HEK293 (cell line): ENCODE measurements at regions not wholly inside any gene's neighbourhood (a gene's known extent, or its start where the extent isn't known, plus 50 kb on each side); places are given as distances from the start of the nearest gene placed in this dataset.

Source experiments
- CTCF ChIA-PET: fragments of 350-600 bp; formaldehyde crosslinking; extraction: SDS; loops from one replicate; lab custom pipeline; 2021; ENCODE audit warnings: antibody characterized with exemption; lab: Yijun Ruan, JAX
- POLR2A ChIA-PET: fragments of 300-600 bp; formaldehyde crosslinking; extraction: SDS; loops from one replicate; lab custom pipeline; 2020; ENCODE audit warnings: antibody characterized with exemption, inconsistent platforms; lab: Yijun Ruan, JAX
- H3K27ac ChIP-seq: fragments of 200-500 bp; sonication (Bioruptor generic); 2 replicates; pipeline ENCODE4 v1.5.1; 2014; ENCODE audit warnings: low read depth, low read length, control low read depth, inconsistent platforms; ENCODE audit errors: extremely low read depth
- H3K36me3 ChIP-seq, 2 experiments: fragments of 200-500 bp in 1 of 2; sonication (Bioruptor generic) in 1 of 2; 1 replicate in 1 of 2; 2 replicates in 1 of 2; pipeline ENCODE4 v1.5.1; 2014 to 2017; ENCODE audit warnings: inconsistent platforms in 2 of 2, low read length in 2 of 2; ENCODE audit not compliant: control insufficient read depth in 2 of 2, insufficient read depth in 1 of 2
- H3K4me1 ChIP-seq: fragments of 200-500 bp; sonication (Bioruptor generic); 2 replicates; pipeline ENCODE4 v1.5.1; 2014; ENCODE audit warnings: mild to moderate bottlenecking, low read length, inconsistent platforms; ENCODE audit not compliant: control insufficient read depth, insufficient read depth
- H3K4me3 ChIP-seq: 2 replicates; pipeline ENCODE4 v1.5.1; 2011; ENCODE audit warnings: low read depth, mild to moderate bottlenecking, control low read depth, low read length, moderate library complexity
- H3K9me3 ChIP-seq: fragments of 200-500 bp; sonication (Bioruptor generic); 2 replicates; pipeline ENCODE4 v1.5.1; 2014; ENCODE audit warnings: low read depth, low read length, inconsistent platforms; ENCODE audit not compliant: control insufficient read depth, insufficient read depth
- GLI2 ChIP-seq: fragments of 450-650 bp; formaldehyde crosslinking; IDR thresholded peaks from 2 replicates; pipeline ENCODE4; 2017; ENCODE audit warnings: missing biosample characterization, missing genetic modification characterization, low read depth, borderline replicate concordance
- INSM2 ChIP-seq: fragments of 450-650 bp; formaldehyde crosslinking; IDR thresholded peaks from 2 replicates; pipeline ENCODE4 v1.5.1; 2016; ENCODE audit warnings: missing biosample characterization, missing genetic modification characterization
- KLF1 ChIP-seq: fragments of 450-650 bp; formaldehyde crosslinking; IDR thresholded peaks from 2 replicates; pipeline ENCODE4 v1.5.1; 2016; ENCODE audit warnings: missing biosample characterization, missing genetic modification characterization
- KLF10 ChIP-seq: fragments of 450-650 bp; IDR thresholded peaks from 2 replicates; pipeline ENCODE4 v1.5.1; 2018; ENCODE audit warnings: missing biosample characterization, mild to moderate bottlenecking, missing genetic modification characterization
- KLF7 ChIP-seq: fragments of 450-650 bp; formaldehyde crosslinking; IDR thresholded peaks from 2 replicates; pipeline ENCODE4 v1.5.1; 2016; ENCODE audit warnings: missing biosample characterization, missing genetic modification characterization, borderline replicate concordance
- OSR2 ChIP-seq: fragments of 450-650 bp; formaldehyde crosslinking; IDR thresholded peaks from 2 replicates; pipeline ENCODE4 v1.5.1; 2016; ENCODE audit warnings: missing biosample characterization, missing genetic modification characterization
- REPIN1 ChIP-seq: fragments of 450-650 bp; formaldehyde crosslinking; IDR thresholded peaks from 2 replicates; pipeline ENCODE4 v1.5.1; 2017; ENCODE audit warnings: missing biosample characterization, missing genetic modification characterization, low read depth
- SCRT2 ChIP-seq: fragments of 450-650 bp; formaldehyde crosslinking; IDR thresholded peaks from 2 replicates; pipeline ENCODE4 v1.5.1; 2016; ENCODE audit warnings: missing biosample characterization, missing genetic modification characterization
- ZBTB17 ChIP-seq: fragments of 450-650 bp; formaldehyde crosslinking; IDR thresholded peaks from 2 replicates; pipeline ENCODE4 v1.5.1; 2016; ENCODE audit warnings: missing biosample characterization, missing genetic modification characterization
- ZBTB26 ChIP-seq: fragments of 450-650 bp; formaldehyde crosslinking; optimal IDR thresholded peaks from 2 replicates; pipeline ENCODE3; 2016; ENCODE audit warnings: missing biosample characterization, mild to moderate bottlenecking, missing genetic modification characterization
- ZNF133 ChIP-seq: fragments of 450-650 bp; formaldehyde crosslinking; IDR thresholded peaks from 2 replicates; pipeline ENCODE4 v1.5.1; 2016; ENCODE audit warnings: missing biosample characterization, missing genetic modification characterization
- ZNF169 ChIP-seq: fragments of 450-650 bp; formaldehyde crosslinking; IDR thresholded peaks from 2 replicates; pipeline ENCODE4 v1.5.1; 2016; ENCODE audit warnings: missing biosample characterization, missing genetic modification characterization
- ZNF274 ChIP-seq, 2 experiments: fragments of 200-500 bp in 1 of 2; fragments of 450-650 bp in 1 of 2; sonication (Bioruptor generic) in 1 of 2; formaldehyde crosslinking in 1 of 2; IDR thresholded peaks; 2 replicates each; pipeline versions ENCODE4 v1.5.1 to v1.6.1; 2014 to 2016; ENCODE audit warnings: borderline replicate concordance in 1 of 2, inconsistent platforms in 1 of 2, low read length in 1 of 2, missing biosample characterization in 1 of 2, missing genetic modification characterization in 1 of 2
- ZNF350 ChIP-seq: fragments of 450-650 bp; formaldehyde crosslinking; IDR thresholded peaks from 2 replicates; pipeline ENCODE4 v1.5.0; 2017; ENCODE audit warnings: missing biosample characterization, mild to moderate bottlenecking, missing genetic modification characterization
- ZNF354C ChIP-seq: fragments of 450-650 bp; formaldehyde crosslinking; IDR thresholded peaks from 2 replicates; pipeline ENCODE4 v1.5.1; 2016; ENCODE audit warnings: missing biosample characterization, missing genetic modification characterization, low read depth, borderline replicate concordance
- ZNF394 ChIP-seq: fragments of 450-650 bp; formaldehyde crosslinking; IDR thresholded peaks from 2 replicates; pipeline ENCODE4 v1.5.1; 2016; ENCODE audit warnings: missing biosample characterization, missing genetic modification characterization, mild to moderate bottlenecking, moderate library complexity, borderline replicate concordance
- ZNF404 ChIP-seq: fragments of 450-650 bp; formaldehyde crosslinking; IDR thresholded peaks from 2 replicates; pipeline ENCODE4 v1.5.1; 2017; ENCODE audit warnings: missing biosample characterization, missing genetic modification characterization
- ZNF423 ChIP-seq: fragments of 450-650 bp; formaldehyde crosslinking; IDR thresholded peaks from 2 replicates; pipeline ENCODE4 v1.5.1; 2016; ENCODE audit warnings: missing biosample characterization, missing genetic modification characterization
- ZNF530 ChIP-seq: fragments of 450-650 bp; formaldehyde crosslinking; IDR thresholded peaks from 2 replicates; pipeline ENCODE4 v1.5.1; 2016; ENCODE audit warnings: low read depth, missing biosample characterization, missing genetic modification characterization
- ZNF596 ChIP-seq: fragments of 450-650 bp; IDR thresholded peaks from 2 replicates; pipeline ENCODE4 v1.5.0; 2018; ENCODE audit warnings: missing biosample characterization, mild to moderate bottlenecking, missing genetic modification characterization, moderate library complexity
- ZNF623 ChIP-seq: fragments of 450-650 bp; formaldehyde crosslinking; IDR thresholded peaks from 2 replicates; pipeline ENCODE4 v1.5.1; 2016; ENCODE audit warnings: missing biosample characterization, missing genetic modification characterization
- ZNF654 ChIP-seq: fragments of 450-650 bp; formaldehyde crosslinking; IDR thresholded peaks from 2 replicates; pipeline ENCODE4 v1.5.1; 2016; ENCODE audit warnings: low read depth, missing biosample characterization, missing genetic modification characterization
- ZNF660 ChIP-seq: fragments of 450-650 bp; IDR thresholded peaks from 2 replicates; pipeline ENCODE4 v1.5.1; 2018; ENCODE audit warnings: missing biosample characterization, mild to moderate bottlenecking, missing genetic modification characterization
- ZNF76 ChIP-seq: fragments of 450-650 bp; formaldehyde crosslinking; IDR thresholded peaks from 2 replicates; pipeline ENCODE4; 2016; ENCODE audit warnings: low read depth, missing biosample characterization, missing genetic modification characterization, borderline replicate concordance
- ZNF768 ChIP-seq: fragments of 450-650 bp; formaldehyde crosslinking; IDR thresholded peaks from 2 replicates; pipeline ENCODE4 v1.5.1; 2018; ENCODE audit warnings: missing biosample characterization, mild to moderate bottlenecking, missing genetic modification characterization
- ZNF777 ChIP-seq: fragments of 450-650 bp; formaldehyde crosslinking; IDR thresholded peaks from 2 replicates; pipeline ENCODE4 v1.5.1; 2017; ENCODE audit warnings: missing biosample characterization, missing genetic modification characterization, borderline replicate concordance
- ZSCAN23 ChIP-seq: fragments of 450-650 bp; formaldehyde crosslinking; IDR thresholded peaks from 2 replicates; pipeline ENCODE4 v1.5.1; 2016; ENCODE audit warnings: missing biosample characterization, missing genetic modification characterization
- ZSCAN5A ChIP-seq: fragments of 450-650 bp; formaldehyde crosslinking; IDR thresholded peaks from 2 replicates; pipeline ENCODE4 v1.5.1; 2016; ENCODE audit warnings: missing biosample characterization, missing genetic modification characterization

GRCh38 chr9:16076511-16076910 lies 523.7 kb downstream of the CCDC171 start:
- Histone ChIP-seq H3K36me3 (no peaks in the 10 kb centered on the region), H3K4me3 (no peak overlapping the region), H3K27ac (no peak overlapping the region), H3K4me1 (no peaks in the 10 kb centered on the region), H3K9me3 (no peaks in the 10 kb centered on the region)
- POLR2A ChIA-PET, result no interaction called here
- no peak for TF ChIP-seq ZNF623
- no peak for TF ChIP-seq ZNF350 (tag by site-specific recombination)
- TF ChIP-seq ZSCAN5A (tag by site-specific recombination), result no peak
- TF ChIP-seq ZNF777 (tag by site-specific recombination), result no peak
- no peak for TF ChIP-seq ZBTB26 (tag by site-specific recombination)
- no peak for TF ChIP-seq KLF7
- TF ChIP-seq ZNF169 (tag by site-specific recombination), result no peak
- TF ChIP-seq ZNF133 (tag by site-specific recombination), result no peak
- TF ChIP-seq ZNF404, result no peak
- TF ChIP-seq ZNF654 (tag by site-specific recombination), result no peak
- TF ChIP-seq ZNF394 (tag by site-specific recombination), result no peak
- TF ChIP-seq ZNF596 (tag by site-specific recombination), result no peak
- no peak for TF ChIP-seq REPIN1 (tag by site-specific recombination)
- TF ChIP-seq ZBTB17 (tag by site-specific recombination), result no peak
- no peak for TF ChIP-seq ZNF423 (tag by site-specific recombination)
- no peak for TF ChIP-seq ZSCAN23 (tag by site-specific recombination)
- TF ChIP-seq ZNF660 (tag by site-specific recombination), result no peak
- TF ChIP-seq GLI2, result no peak
- CTCF ChIA-PET, result interaction anchor here (0.5 to 0.6 kb wide), 2 partner anchors 36 to 369 kb away, joined by 3 read pairs; no protein-coding TSS in a partner anchor

GRCh38 chr9:16082796-16083195 lies 530.0 kb downstream of the CCDC171 start:
- Histone ChIP-seq H3K4me3 (no peak overlapping the region), H3K9me3 (no peaks in the 10 kb centered on the region), H3K27ac (no peak overlapping the region), H3K36me3 (no peaks in the 10 kb centered on the region), H3K4me1 (no peaks in the 10 kb centered on the region)
- POLR2A ChIA-PET, result no interaction called here
- CTCF ChIA-PET, result no interaction called here
- TF ChIP-seq ZNF530 (no peak), OSR2 (tag by site-specific recombination) (no peak), ZNF274 (IDR thresholded peaks at IDR 0.05; ENCODE audit: low read length) (no peak), ZNF274 (tag by site-specific recombination; IDR thresholded peaks at IDR 0.05; ENCODE audit: borderline replicate concordance) (no peak), ZNF354C (tag by site-specific recombination) (no peak), KLF10 (no peak), ZNF768 (tag by site-specific recombination) (no peak), SCRT2 (tag by site-specific recombination) (no peak), ZNF76 (tag by site-specific recombination) (no peak), KLF1 (no peak), INSM2 (tag by site-specific recombination) (no peak), ZSCAN5A (tag by site-specific recombination) (no peak)
